DOHH2 (cell line): ENCODE measurements at regions not wholly inside any gene's neighbourhood (a gene's known extent, or its start where the extent isn't known, plus 50 kb on each side); places are given as distances from the start of the nearest gene placed in this dataset.

Experiments
- H3F3A ChIP-seq: fragments of 200-600 bp; sonication (generic), shearing (Covaris generic); 2 replicates; pipeline ENCODE4 v1.6.0; 2016; ENCODE audit warnings: antibody characterized with exemption, mild to moderate bottlenecking; ENCODE audit not compliant: control insufficient read depth, insufficient read depth
- H3K27ac ChIP-seq: fragments of 200-600 bp; sonication (generic); 2 replicates; pipeline ENCODE4 v1.5.1; 2014; ENCODE audit warnings: low read depth, mild to moderate bottlenecking, low read length, moderate library complexity
- H3K27me3 ChIP-seq: fragments of 200-600 bp; sonication (generic); 2 replicates; pipeline ENCODE4 v1.6.1; 2014; ENCODE audit warnings: mild to moderate bottlenecking, low read length, mixed read lengths; ENCODE audit not compliant: control insufficient read depth
- H3K36me3 ChIP-seq: fragments of 200-600 bp; sonication (generic); 2 replicates; pipeline ENCODE4 v1.6.1; 2014; ENCODE audit warnings: mild to moderate bottlenecking, low read length, moderate library complexity, mixed read lengths; ENCODE audit not compliant: control insufficient read depth
- H3K4me1 ChIP-seq: fragments of 200-600 bp; sonication (generic); 2 replicates; pipeline ENCODE4 v1.6.1; 2014; ENCODE audit warnings: mild to moderate bottlenecking, low read length, mixed read lengths; ENCODE audit not compliant: control insufficient read depth
- H3K4me2 ChIP-seq: fragments of 200-600 bp; sonication (generic); 2 replicates; pipeline ENCODE4 v1.6.0; 2014; ENCODE audit warnings: mild to moderate bottlenecking, low read length, moderate library complexity
- H3K4me3 ChIP-seq: fragments of 200-600 bp; sonication (generic); 2 replicates; pipeline ENCODE4 v1.5.1; 2014; ENCODE audit warnings: mild to moderate bottlenecking, low read length, mixed read lengths
- H3K79me2 ChIP-seq: fragments of 200-600 bp; sonication (generic); 2 replicates; pipeline ENCODE4 v1.6.1; 2014; ENCODE audit warnings: mild to moderate bottlenecking, low read length, mixed read lengths; ENCODE audit not compliant: control insufficient read depth
- H3K9me2 ChIP-seq: fragments of 200-600 bp; sonication (generic); replicated peaks from 2 replicates; pipeline ENCODE4 v1.6.1; 2014; ENCODE audit warnings: mild to moderate bottlenecking, low read length, mixed read lengths; ENCODE audit not compliant: control insufficient read depth
- H3K9me3 ChIP-seq: fragments of 200-600 bp; sonication (generic); 2 replicates; pipeline ENCODE4 v1.6.1; 2014; ENCODE audit warnings: antibody characterized with exemption, low read length, mixed read lengths; ENCODE audit not compliant: control insufficient read depth, insufficient read depth
- H4K20me1 ChIP-seq: fragments of 200-600 bp; sonication (generic); 2 replicates; pipeline ENCODE4 v1.6.0; 2014; ENCODE audit warnings: low read depth, mild to moderate bottlenecking, antibody characterized with exemption, low read length, moderate library complexity; ENCODE audit not compliant: control insufficient read depth, insufficient read depth
- CTCF ChIP-seq: fragments of 200-600 bp; sonication (generic); IDR thresholded peaks from one replicate; pipeline ENCODE4 v1.5.1; 2014; ENCODE audit warnings: antibody characterized with exemption, mild to moderate bottlenecking, low read depth, low read length; ENCODE audit not compliant: poor library complexity, severe bottlenecking
- EZH2phosphoT487 ChIP-seq: fragments of 200-600 bp; sonication (generic); IDR thresholded peaks from 2 replicates; pipeline ENCODE4 v1.6.1; 2017; ENCODE audit warnings: borderline replicate concordance, mild to moderate bottlenecking, antibody characterized with exemption, low read length, moderate library complexity, mixed read lengths

GRCh38 chr6:77368660-77369313 lies 94.5 kb downstream of the HTR1B start:
- H3K27me3 ChIP-seq, result no peaks in the 10 kb centered on the region

GRCh38 chr6:77366798-77367197 lies 96.5 kb downstream of the HTR1B start:
- Histone ChIP-seq H3K9me3 (no peaks in the 10 kb centered on the region), H3K4me3 (no peak overlapping the region), H3K9me2 (no peaks in the 10 kb centered on the region), H3F3A (no peaks in the 10 kb centered on the region), H3K27me3 (no peaks in the 10 kb centered on the region), H3K4me1 (no peaks in the 10 kb centered on the region), H3K79me2 (no peaks in the 10 kb centered on the region), H3K27ac (no peak overlapping the region), H3K36me3 (no peaks in the 10 kb centered on the region), H3K4me2 (no peak overlapping the region), H4K20me1 (no peaks in the 10 kb centered on the region)
- TF ChIP-seq EZH2phosphoT487, result no peak
- no peak for TF ChIP-seq CTCF

More at GRCh38 chr6:77368660-77369313, 94.5 kb downstream of the HTR1B start:
- Histone ChIP-seq H3F3A (no peaks in the 10 kb centered on the region), H3K4me3 (no peak overlapping the region), H3K4me2 (no peak overlapping the region), H4K20me1 (no peaks in the 10 kb centered on the region), H3K9me2 (no peaks in the 10 kb centered on the region), H3K4me1 (no peaks in the 10 kb centered on the region), H3K36me3 (no peaks in the 10 kb centered on the region), H3K79me2 (no peaks in the 10 kb centered on the region), H3K9me3 (no peaks in the 10 kb centered on the region), H3K27ac (no peak overlapping the region)
- TF ChIP-seq CTCF, result no peak
- no peak for TF ChIP-seq EZH2phosphoT487

- Histone ChIP-seq H3K27ac (no peak overlapping the region), H3K9me2 (no peaks in the 10 kb centered on the region), H4K20me1 (no peaks in the 10 kb centered on the region), H3K9me3 (no peaks in the 10 kb centered on the region), H3K4me1 (no peaks in the 10 kb centered on the region), H3K4me3 (no peak overlapping the region), H3K4me2 (no peak overlapping the region), H3F3A (no peaks in the 10 kb centered on the region), H3K79me2 (no peaks in the 10 kb centered on the region), H3K27me3 (no peaks in the 10 kb centered on the region), H3K36me3 (no peaks in the 10 kb centered on the region)
- TF ChIP-seq EZH2phosphoT487, result no peak
- no peak for TF ChIP-seq CTCF
Measured at GRCh38 chr6:77363702-77364101, 99.6 kb downstream of the HTR1B start.
